Activated naive CD4-positive, alpha-beta T cell treated with anti-CD3 and anti-CD28 coated beads for 36 hours (primary cell): ENCODE measurements at regions not wholly inside any gene's neighbourhood (a gene's known extent, or its start where the extent isn't known, plus 50 kb on each side); places are given as distances from the start of the nearest gene placed in this dataset.

ENCODE experiments used
- CTCF ChIA-PET: fragments of 350-600 bp; sonication (Branson Sonifier 250); formaldehyde crosslinking; loops from one replicate; lab custom pipeline; 2021; ENCODE audit warnings: antibody characterized with exemption; lab: Charles Lee
- DNase-seq: peaks from one replicate; pipeline ENCODE4 v3.0.0-alpha.2; 2020
- H3K27ac Mint-ChIP-seq: one replicate; pipeline ENCODE4 v1.8.0; 2021; ENCODE audit warnings: mild to moderate bottlenecking, mixed read lengths
- H3K27me3 Mint-ChIP-seq: one replicate; pipeline ENCODE4 v1.8.0; 2021; ENCODE audit warnings: low read depth, mixed read lengths
- H3K36me3 Mint-ChIP-seq: one replicate; pipeline ENCODE4 v1.8.0; 2021; ENCODE audit warnings: low read depth, mixed read lengths
- H3K4me1 Mint-ChIP-seq: one replicate; pipeline ENCODE4 v1.8.0; 2021; ENCODE audit warnings: low read depth, mixed read lengths
- H3K4me3 Mint-ChIP-seq: one replicate; pipeline ENCODE4 v1.8.0; 2021; ENCODE audit warnings: mild to moderate bottlenecking, moderate library complexity, mixed read lengths
- H3K9me3 Mint-ChIP-seq: one replicate; pipeline ENCODE4 v1.8.0; 2021; ENCODE audit warnings: mixed read lengths
- intact Hi-C: fragments of 100-400 bp; cut with micrococcal nuclease; formaldehyde crosslinking; loops from one replicate; pipeline ENCODE4 v1.15.1; 2023

DNA sequence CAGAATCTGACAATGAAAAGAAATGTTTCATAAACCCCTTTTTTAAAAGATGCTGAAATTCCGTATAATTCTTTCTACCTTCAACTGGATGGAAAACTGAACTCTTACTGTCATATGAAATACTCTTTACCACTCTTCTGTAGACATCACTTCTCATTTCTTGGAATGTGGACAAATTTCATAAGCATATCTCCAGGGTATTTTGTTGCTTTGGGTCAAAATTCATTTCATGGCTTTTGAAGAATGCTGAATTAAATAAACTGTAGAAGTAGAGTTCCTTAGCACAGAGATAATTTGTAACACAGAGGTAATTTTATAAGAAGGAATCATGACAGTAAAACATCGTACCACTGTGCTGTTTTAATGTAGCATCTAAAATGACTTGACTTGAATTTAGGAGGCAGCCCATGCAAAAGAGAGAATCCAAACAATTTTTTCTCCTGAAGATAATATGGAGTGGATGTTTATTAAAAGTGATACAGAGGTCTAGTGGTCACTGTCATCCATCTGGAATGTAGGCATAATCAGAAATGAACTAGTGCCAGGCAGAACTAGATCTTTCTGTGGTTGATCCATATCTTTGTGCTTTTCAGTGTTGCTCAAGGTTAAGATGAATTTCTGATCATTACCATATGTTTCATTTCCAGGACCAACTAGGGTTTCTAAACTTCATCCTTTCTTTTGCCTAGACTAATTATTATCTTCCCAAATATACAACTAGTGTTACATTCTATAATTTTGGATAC, 492.0 kb downstream of the KIF20B start:
- Mint-ChIP-seq H3K36me3 (no peaks in the 10 kb centered on the region), H3K27ac (no peak overlapping the region), H3K9me3 (no peaks in the 10 kb centered on the region), H3K4me3 (no peak overlapping the region), H3K27me3 (no peaks in the 10 kb centered on the region), H3K4me1 (no peaks in the 10 kb centered on the region)
- CTCF ChIA-PET = no interaction called here
- DNase-seq = no peak
- intact Hi-C loops = no loop called here

DNA sequence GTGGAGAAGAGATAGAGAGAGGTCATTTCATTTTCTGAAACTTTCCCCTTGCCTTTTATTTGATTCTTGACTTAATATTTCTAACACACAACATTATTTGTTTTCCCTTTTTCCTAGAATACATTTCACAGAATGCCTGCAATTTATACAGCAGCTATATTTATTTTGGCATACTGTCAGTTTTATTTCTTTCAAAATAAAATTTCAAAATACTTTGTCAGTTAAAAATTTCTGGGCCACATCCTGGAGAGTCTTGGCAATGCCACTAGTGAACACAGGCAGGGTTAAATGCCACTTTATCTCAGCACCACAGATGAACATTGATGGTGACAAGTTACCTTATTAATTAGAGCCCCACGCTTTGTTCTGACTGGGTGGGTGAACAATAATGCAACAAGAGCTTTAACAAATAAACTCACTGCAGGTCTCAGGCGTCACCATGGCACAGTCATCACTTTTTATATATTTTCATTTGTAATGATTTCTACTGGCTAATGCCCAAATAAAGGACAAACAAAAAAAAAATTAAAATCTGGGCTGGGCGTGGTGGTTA, 494.0 kb downstream of the KIF20B start:
- Mint-ChIP-seq H3K27me3 (no peaks in the 10 kb centered on the region), H3K9me3 (no peaks in the 10 kb centered on the region), H3K4me3 (no peak overlapping the region), H3K36me3 (no peaks in the 10 kb centered on the region), H3K4me1 (no peaks in the 10 kb centered on the region), H3K27ac (no peak overlapping the region)
- DNase-seq = no peak
- intact Hi-C loops = no loop called here
- CTCF ChIA-PET = no interaction called here

DNA sequence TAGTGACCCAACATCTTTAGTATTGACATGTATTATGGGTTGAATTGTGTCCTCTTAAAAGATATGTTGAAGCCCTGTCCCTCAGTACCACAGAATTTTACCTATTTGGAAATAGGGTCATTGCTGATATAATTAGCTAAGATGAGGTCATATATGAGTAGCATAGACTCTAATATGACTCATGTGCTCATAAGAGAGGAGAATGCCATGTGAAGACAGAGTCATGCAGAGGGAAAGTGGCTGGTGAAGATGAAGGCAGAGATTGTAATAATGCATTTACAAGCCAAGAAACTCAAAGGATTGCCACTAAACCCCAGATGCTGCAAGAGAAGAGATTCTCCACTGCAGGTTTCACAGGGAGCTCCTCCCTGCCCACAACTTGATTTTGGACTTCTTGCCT, 496.4 kb downstream of the KIF20B start:
- CTCF ChIA-PET = no interaction called here
- H3K27me3 Mint-ChIP-seq = no peaks in the 10 kb centered on the region
- H3K4me1 Mint-ChIP-seq = no peaks in the 10 kb centered on the region
- H3K9me3 Mint-ChIP-seq = no peaks in the 10 kb centered on the region
- DNase-seq = no peak
- intact Hi-C loops = no loop called here
- H3K36me3 Mint-ChIP-seq = no peaks in the 10 kb centered on the region
- H3K4me3 Mint-ChIP-seq = no peak overlapping the region
- H3K27ac Mint-ChIP-seq = no peak overlapping the region

DNA sequence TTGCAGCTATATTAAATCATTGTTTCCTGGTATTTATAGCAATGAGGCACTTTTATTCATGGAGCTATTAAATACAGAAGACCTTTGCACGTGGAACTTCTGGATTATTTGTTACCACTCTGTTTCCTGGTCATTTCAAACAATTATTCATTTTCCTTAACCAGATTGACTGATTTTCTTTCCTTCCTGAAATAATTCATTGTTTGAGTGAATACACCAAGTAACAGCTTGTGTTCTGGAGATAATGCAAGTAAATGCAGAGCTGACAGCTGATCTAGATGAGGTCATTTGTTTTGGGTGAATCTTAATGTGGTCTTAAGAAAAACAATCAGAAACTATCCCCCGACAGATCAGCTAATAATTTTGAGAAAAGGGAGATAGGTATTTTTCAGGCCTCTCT, 497.7 kb downstream of the KIF20B start:
- Mint-ChIP-seq H3K4me1 (no peaks in the 10 kb centered on the region), H3K27me3 (no peaks in the 10 kb centered on the region), H3K4me3 (no peak overlapping the region), H3K9me3 (no peaks in the 10 kb centered on the region), H3K27ac (no peak overlapping the region), H3K36me3 (no peaks in the 10 kb centered on the region)
- intact Hi-C loops = no loop called here
- CTCF ChIA-PET = interaction anchor here (0.6 kb wide), 1 partner anchor 35 kb away, joined by 4 read pairs; no protein-coding TSS in a partner anchor
- no peak for DNase-seq

DNA sequence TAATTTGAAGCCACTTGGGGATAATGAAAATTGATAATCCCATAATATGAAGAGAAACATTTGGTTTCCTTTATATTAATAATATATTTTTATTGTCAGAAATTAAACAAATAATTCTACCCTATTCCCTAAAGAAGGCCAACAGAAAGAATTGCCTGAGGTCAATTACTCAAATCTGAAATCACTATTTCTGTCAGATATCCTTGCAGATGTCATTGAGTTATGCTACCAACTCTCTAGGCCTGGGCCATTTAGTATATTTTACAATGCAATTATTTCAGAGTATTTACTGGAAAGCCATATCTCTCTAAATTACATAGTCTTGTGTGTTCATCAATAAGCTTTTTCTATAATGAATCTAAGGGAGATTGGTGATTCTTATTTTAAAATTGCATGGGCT, 498.1 kb downstream of the KIF20B start:
- H3K27me3 Mint-ChIP-seq = no peaks in the 10 kb centered on the region
- no peak for DNase-seq
- H3K9me3 Mint-ChIP-seq = no peaks in the 10 kb centered on the region
- no peaks in the 10 kb centered on the region for H3K36me3 Mint-ChIP-seq
- no peaks in the 10 kb centered on the region for H3K4me1 Mint-ChIP-seq
- no peak overlapping the region for H3K27ac Mint-ChIP-seq
- H3K4me3 Mint-ChIP-seq = no peak overlapping the region
- CTCF ChIA-PET = no interaction called here
- intact Hi-C loops = no loop called here

DNA sequence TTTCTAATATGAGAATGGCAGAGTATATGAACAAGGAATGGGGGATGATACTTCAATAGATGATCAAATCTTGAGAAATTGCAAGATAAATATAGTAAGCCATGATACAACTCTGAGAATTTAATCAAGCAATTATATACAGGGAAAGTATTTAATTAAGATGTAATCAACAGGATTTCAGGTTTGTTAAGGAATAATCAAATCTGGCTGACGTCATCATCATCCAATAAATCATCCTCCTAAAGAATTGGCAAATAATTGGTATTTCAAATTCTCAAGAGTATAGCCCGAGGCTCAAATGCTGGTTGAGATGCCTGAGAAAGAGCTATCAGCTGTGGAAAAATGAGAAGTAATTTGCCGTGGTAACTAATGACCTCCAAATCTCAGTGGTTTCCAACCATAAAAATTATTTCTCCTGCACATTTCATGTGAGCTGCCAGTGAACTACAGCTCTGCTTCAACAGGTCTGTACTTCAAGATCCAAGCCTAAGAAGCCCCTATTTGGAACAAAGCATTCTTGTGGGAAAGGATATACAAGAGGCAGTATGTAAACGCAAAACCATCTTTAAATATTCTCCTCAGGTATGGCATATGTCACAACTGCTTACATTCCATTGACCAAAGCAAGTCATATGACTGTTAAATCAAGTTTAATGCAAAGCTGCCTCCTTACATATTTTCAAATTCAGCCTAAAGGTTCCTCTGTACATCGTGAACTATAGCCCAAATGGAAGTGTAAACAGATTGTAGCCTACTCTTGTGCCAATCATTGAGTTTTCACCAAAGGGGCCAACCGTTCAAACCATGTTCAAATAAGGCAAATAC, 503.0 kb downstream of the KIF20B start:
- no peak for DNase-seq
- no peak overlapping the region for H3K27ac Mint-ChIP-seq
- peaks cover 7% of the 10 kb centered on the region for H3K27me3 Mint-ChIP-seq
- H3K9me3 Mint-ChIP-seq = no peaks in the 10 kb centered on the region
- intact Hi-C loops = no loop called here
- CTCF ChIA-PET = no interaction called here
- no peaks in the 10 kb centered on the region for H3K36me3 Mint-ChIP-seq
- no peak overlapping the region for H3K4me3 Mint-ChIP-seq
- no peaks in the 10 kb centered on the region for H3K4me1 Mint-ChIP-seq

DNA sequence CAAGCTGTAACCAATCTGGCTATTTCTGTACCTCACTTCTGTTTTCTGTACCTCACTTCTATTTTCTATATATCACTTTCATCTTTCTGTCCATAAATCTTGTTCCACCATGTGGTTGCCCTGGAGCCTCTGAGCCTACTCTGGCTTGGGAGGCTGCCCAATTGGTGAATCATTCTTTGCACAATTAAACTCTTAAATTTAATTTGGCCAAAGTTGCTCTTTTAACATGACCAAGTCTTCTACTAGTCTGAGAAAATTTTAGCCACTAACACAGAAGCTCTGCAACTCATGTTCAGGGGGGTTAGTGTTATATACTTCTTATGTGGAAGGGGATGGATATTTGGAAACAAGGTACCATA, 503.5 kb downstream of the KIF20B start:
- H3K4me3 Mint-ChIP-seq = no peak overlapping the region
- no peak overlapping the region for H3K27ac Mint-ChIP-seq
- no peaks in the 10 kb centered on the region for H3K4me1 Mint-ChIP-seq
- intact Hi-C loops = no loop called here
- CTCF ChIA-PET = no interaction called here
- H3K27me3 Mint-ChIP-seq = peaks cover 7% of the 10 kb centered on the region
- H3K36me3 Mint-ChIP-seq = no peaks in the 10 kb centered on the region
- DNase-seq = no peak
- H3K9me3 Mint-ChIP-seq = no peaks in the 10 kb centered on the region

DNA sequence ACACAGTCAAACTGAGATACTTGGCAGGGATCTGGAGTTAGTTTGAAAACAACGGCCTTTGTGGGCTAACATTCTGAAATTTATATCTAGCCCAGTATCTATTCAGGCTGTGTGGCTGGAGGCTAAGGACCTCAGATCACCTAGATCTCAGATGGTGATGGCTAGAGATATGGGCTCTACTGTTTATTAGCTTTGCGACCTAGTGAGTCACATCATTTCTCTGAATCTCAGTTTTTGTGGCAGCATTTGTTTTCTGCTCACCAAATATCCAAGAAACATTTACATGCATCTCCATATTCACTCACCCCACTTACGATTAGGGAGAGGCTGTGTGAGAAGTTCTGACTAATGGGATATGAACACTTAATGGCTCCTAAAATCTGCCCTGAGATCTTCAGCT, 503.9 kb downstream of the KIF20B start:
- no peak for DNase-seq
- CTCF ChIA-PET = no interaction called here
- Mint-ChIP-seq H3K9me3 (no peaks in the 10 kb centered on the region), H3K36me3 (no peaks in the 10 kb centered on the region), H3K27ac (no peak overlapping the region), H3K4me1 (no peaks in the 10 kb centered on the region), H3K27me3 (peaks cover 7% of the 10 kb centered on the region), H3K4me3 (no peak overlapping the region)
- intact Hi-C loops = no loop called here

DNA sequence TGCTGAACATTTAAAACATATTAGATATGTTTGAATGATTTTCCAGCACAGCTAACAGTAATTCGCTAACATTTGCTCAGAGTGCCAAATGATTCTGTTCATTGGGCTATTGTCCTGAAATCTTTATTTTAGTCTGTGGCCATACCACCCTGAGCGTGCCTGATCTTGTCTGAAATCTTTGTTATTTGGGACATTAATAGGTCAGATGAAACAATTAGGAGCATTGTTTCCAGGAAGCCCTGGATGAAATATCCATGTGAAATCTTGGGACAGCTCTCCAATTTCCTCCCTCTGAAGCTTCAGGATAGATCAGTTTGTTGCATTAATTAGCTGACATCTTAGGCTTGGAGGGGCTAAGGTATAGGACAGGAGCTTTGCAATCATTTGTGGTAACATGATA, 512.0 kb downstream of the KIF20B start:
- intact Hi-C loops = no loop called here
- Mint-ChIP-seq H3K4me1 (no peaks in the 10 kb centered on the region), H3K27me3 (peaks cover 12% of the 10 kb centered on the region), H3K4me3 (no peak overlapping the region), H3K27ac (no peak overlapping the region), H3K36me3 (no peaks in the 10 kb centered on the region), H3K9me3 (no peaks in the 10 kb centered on the region)
- DNase-seq = no peak
- CTCF ChIA-PET = no interaction called here

DNA sequence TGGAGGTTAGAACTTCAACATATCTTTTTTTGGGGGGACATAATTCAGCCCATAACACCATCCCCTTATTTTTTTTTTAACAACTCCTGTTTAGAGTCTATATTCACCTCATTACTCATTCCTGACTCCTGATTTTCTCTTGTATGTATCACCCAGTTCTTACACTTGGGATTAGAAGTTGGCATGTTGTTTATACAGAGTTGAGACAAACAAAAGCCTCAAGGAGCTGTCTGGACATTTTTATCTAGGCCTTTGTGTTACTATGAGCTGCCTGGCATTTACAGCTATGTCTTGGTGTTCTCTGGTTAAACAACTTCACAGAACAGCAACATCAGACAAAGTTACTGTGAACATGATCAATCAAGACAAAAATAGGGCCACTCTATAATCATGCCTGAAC, 517.5 kb downstream of the KIF20B start:
- H3K9me3 Mint-ChIP-seq = no peaks in the 10 kb centered on the region
- peaks cover 12% of the 10 kb centered on the region for H3K27me3 Mint-ChIP-seq
- no peaks in the 10 kb centered on the region for H3K4me1 Mint-ChIP-seq
- no peak overlapping the region for H3K4me3 Mint-ChIP-seq
- CTCF ChIA-PET = no interaction called here
- intact Hi-C loops = no loop called here
- H3K27ac Mint-ChIP-seq = no peak overlapping the region
- no peak for DNase-seq
- no peaks in the 10 kb centered on the region for H3K36me3 Mint-ChIP-seq

DNA sequence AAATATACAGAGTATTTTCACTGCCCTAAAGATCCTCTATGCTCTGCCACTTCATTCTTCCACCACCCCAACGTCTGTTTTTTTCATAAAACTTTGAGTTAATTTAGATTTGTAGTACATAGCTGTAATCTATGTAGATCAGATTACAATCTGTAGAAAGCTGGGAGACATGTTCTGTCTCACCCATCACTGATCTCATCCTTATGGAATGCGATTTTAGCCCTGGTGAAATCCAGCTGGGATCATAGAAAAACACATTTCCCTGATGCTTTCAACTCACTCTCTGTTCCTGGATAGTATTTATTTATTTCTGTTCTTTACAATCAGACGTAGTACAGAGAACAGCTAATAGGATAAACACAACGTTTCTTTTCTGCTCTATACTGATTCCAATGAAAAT, 521.0 kb downstream of the KIF20B start:
- no peaks in the 10 kb centered on the region for H3K9me3 Mint-ChIP-seq
- CTCF ChIA-PET = no interaction called here
- peaks cover 9% of the 10 kb centered on the region for H3K4me1 Mint-ChIP-seq
- no peak for DNase-seq
- intact Hi-C loops = no loop called here
- no peak overlapping the region for H3K4me3 Mint-ChIP-seq
- no peaks in the 10 kb centered on the region for H3K36me3 Mint-ChIP-seq
- H3K27me3 Mint-ChIP-seq = peaks cover 15% of the 10 kb centered on the region
- no peak overlapping the region for H3K27ac Mint-ChIP-seq

DNA sequence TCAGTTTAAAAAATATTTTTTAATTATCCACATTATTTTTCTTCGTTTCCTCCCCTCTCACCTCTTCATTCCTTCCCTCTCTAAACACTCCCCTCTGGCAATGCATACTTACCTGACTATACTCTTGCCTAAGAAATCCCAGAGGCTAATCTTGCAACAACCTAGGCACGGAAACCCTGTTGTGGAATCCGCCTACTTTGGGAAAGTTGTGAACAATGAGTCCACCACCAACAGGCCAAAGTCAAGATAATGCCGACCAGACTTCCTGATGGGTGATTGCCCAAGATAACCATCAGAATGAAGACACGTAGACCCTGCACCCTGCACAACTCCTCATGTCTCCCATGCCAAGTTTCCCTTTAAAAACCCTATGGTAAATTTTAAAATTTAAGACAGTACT, 521.5 kb downstream of the KIF20B start:
- CTCF ChIA-PET = no interaction called here
- H3K27me3 Mint-ChIP-seq = peaks cover 11% of the 10 kb centered on the region
- H3K9me3 Mint-ChIP-seq = no peaks in the 10 kb centered on the region
- H3K4me1 Mint-ChIP-seq = peaks cover 12% of the 10 kb centered on the region
- no peaks in the 10 kb centered on the region for H3K36me3 Mint-ChIP-seq
- intact Hi-C loops = no loop called here
- no peak for DNase-seq
- no peak overlapping the region for H3K27ac Mint-ChIP-seq
- H3K4me3 Mint-ChIP-seq = no peak overlapping the region
